HG02588 (cell line): ENCODE measurements at regions not wholly inside any gene's neighbourhood (a gene's known extent, or its start where the extent isn't known, plus 50 kb on each side); places are given as distances from the start of the nearest gene placed in this dataset.
"Not testable (repeated sequence)": the region's sequence is repeated elsewhere in the genome, so short reads cannot be mapped to it uniquely, and the experiment has no call there.

ENCODE experiments used
- ATAC-seq: cut with Tn5 transposase; IDR thresholded peaks from one replicate; pipeline ENCODE4 v1.9.1; 2021; ENCODE audit warnings: mild to moderate bottlenecking, moderate library complexity; ENCODE audit not compliant: unreplicated experiment

DNA sequence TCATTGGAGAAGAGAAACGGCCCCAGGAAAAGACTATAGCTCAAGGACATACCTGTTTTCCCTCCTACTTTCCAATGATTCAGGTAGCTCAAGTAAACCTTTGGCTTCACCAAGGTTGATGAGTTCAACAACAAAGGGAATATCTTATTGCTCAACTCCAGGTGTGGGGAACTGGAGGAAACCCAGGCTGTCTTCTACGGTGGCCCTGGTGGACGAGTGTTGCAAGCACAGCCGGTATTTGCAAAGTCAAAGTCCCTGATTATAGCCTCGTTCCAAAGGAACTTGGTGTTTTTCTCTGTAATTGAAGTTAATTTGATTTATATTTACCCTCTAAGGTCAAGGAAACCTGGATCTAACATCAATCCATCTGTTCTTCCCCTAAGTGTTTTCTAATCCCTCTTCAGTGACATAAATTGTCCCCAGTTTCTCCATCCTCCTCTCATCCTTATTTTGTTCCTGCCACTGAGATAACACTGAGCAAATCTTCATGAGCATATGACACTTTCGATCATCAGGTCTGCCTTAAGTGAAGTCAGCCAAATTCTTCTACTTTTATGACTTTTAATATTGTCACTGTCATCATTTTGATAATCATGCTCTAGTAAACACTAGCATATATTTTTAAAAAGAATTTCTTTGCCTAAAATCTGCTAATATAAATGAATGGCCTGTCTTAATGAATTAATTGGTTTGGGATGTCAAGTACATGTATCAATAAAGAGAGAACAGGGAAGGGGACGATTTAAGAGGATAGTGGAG, 174.6 kb upstream of the TBX3 start:
- no peak for ATAC-seq

DNA sequence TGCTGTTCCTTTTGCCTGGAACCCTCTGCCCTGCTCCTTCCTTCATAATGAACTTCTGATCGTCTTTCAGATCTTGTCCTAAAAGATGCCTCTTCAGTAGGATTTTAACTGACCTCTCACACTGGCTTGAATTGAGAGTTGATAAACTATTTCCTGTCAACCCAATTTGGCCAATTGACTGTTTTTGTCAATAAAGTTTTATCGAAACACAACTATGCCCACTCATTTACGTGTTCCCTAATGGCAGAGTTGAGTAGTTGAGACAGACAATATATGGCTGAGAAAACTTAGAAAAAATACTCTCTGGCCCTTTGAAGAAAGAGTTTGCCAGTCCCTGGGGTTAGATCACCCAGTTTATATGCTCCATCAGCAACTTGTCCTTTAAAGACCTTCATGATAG, 171.7 kb upstream of the TBX3 start:
- ATAC-seq = no peak

DNA sequence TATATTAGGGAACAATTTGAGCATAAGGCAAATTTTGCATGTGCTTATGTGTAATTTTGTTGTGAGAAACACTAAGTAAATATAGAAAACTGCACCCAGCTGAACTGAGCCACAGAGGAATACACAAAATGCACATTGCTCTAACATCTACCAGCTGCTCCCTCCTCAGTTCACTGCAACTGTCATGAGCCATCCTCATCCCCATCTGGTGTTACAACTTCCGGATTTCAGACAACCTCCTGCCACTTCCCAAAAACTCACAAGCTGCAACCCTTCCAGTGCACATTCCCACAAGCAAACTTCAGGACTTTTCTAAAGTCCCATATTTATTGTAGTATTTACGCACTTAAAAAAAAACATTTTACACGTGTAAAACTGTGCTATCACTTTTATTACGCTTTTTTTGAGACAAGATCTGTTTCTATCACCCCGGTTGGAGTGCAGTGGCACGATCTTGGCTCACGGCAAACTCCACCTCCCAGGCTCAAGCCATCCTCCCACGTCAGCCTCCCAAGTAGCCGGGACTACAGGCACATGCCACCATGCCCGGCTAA, 169.1 kb upstream of the TBX3 start:
- ATAC-seq = no peak

DNA sequence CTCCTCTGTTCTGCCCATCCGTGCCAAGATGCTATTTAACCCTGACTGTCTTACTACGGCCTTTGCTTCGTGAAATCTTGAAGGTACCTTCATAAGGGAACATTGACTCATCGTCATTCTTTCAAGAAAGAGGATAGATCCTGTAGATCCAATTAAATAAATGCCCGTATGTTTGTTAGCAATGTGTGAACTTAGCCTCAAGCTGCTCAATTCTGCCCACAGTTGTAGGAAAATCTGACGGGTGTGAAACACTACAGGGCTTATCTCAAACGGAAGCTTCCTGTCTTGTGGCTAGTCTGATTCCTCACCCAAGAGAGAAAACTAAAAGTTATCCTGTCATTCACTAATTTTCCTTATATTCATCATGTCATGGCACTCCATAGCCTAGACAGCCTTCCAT, 168.0 kb upstream of the TBX3 start:
- no peak for ATAC-seq

DNA sequence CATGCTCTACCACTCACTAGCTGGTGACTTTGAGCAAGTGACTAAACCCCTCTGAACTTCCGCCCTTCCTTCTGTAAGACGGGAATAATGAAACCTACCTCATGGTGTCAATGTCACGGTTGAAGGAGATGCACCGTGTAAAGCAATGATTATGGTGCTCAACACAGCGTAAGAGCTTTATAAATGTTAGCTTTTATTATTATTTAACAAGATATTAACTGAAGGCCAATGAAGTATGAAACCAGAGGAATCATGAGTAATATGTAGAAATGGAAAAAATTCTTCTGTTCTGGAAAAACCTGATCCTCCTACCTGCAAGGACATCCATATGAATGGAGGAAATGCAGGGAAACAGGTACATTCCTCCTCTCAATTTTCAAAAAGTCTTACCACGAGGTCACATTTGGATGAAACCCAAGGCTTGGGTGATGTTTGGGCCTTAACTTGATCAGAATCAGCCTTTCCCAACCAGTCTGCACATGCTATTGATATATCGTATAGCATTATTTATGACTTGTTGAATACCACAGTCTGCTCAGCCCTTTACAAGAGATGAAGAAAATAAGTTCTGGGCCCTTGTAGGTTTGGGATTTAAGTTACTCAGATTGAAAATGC, 166.8 kb upstream of the TBX3 start:
- ATAC-seq = no peak

DNA sequence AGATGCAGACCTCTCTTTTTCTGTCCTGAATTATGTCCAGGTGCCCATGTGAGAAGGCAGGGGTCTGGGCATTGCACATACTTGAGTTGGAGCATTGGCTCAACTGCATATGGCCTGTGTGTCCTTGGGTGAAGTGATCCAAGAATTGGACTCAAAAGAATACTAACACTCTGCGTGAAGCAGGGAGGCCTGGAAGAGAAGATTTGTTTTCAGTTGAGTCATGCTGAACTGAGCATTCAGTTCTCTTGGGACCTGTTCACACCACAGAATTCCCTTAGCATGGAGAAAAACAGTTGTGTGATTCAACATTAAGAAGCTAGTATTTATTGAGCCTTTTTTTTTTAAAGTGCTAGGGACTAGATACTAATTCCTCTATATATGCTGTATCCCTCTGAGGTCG, 164.7 kb upstream of the TBX3 start:
- no peak for ATAC-seq

DNA sequence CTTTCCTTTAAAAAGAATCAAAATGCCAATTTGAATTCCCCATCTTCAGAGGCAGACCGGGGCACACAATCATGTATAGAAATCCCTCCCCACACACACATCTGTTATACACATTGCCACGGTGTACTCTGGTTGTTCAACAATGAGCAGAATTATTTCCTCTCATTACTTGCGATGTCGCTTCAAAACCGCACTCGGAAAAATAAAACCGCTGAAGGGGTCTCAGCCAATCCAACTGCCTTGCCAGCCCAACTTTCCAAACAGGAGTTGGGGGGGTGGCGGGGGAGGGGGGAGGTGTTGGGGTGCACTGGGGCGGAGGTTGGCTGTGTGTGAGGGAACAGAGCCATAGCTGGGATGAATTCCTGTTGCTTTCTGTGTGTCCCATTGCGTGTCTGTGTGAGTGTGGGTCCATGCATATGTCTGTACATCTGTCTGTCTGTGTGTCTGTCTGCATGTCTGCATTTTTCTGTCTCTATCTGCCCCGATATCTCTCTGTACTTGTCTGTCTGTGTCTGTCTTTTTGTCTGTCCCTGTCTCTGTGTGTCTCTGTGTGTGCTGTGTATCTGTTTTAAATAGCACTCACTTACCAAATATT, 163.6 kb upstream of the TBX3 start:
- ATAC-seq = no peak

DNA sequence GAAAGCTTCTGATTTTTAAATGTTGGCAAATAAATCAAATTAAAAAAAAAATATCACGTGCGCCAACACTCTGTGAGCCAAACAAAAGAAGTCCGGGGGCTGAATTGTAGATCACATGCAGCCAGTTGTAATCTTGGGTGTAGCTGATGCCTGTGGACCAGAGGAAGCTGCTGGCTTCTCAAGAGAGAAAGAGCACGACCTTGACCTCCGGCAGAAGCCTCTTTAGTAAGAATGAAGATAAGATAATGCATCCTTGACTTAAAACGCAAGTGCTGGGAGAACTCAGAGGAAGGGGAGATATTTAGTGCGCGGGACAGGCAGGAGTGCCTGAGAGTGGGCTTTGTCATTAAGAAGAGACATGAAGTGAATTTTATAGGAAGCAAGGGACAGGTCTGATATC, 162.8 kb upstream of the TBX3 start:
- no peak for ATAC-seq

DNA sequence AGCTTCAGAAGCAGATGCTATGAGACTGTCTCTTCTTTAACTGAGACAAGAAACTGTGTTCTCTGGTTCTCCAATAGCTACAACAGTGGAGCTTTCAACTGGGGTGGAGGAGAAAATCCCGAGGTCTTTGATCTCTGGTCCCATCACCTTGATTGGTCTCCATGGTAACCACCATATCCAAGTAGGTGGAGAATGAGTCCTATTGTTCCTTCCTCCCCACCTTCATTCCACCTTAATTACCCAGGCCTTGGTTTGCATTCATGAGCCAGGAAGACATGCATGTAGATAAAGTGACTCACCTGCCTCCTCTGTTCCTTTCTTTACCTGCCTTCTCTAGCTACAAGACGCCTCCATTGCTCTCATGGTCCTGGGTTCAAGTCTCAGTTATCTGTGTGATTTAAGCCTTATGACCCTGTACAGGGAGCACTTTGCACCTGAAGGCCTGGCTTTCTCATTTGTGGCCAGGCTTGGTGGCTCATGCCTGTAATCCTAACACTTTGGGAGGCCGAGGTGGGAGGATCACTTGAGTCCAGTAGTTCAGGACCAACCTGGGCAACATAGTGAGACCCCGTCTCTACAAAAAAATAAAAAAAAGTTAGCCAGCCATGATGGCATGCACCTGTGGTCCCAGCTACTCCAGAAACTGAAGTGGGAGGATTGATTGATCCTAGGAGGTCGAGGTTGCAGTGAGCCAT, 157.7 kb upstream of the TBX3 start:
- no peak for ATAC-seq

DNA sequence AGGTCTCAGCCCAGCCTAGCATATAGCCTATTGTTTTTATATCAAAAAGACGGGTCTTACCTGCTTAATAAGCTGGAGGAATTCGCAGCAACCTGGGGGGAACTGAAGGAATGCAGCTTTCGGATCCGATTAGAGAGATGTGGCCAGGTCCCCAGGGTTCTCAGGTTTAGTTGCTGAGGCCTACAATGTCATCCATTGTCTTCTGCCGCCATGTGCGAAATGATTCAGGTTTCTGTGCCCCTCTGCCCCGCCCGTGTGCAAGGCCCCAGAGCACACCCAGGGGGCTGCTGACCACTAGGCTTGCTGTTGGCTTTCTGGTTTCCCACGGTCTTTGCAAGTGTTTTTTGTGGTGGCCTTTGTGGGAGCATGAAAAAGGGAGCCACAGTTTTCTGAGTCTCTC, 154.5 kb upstream of the TBX3 start:
- no peak for ATAC-seq

DNA sequence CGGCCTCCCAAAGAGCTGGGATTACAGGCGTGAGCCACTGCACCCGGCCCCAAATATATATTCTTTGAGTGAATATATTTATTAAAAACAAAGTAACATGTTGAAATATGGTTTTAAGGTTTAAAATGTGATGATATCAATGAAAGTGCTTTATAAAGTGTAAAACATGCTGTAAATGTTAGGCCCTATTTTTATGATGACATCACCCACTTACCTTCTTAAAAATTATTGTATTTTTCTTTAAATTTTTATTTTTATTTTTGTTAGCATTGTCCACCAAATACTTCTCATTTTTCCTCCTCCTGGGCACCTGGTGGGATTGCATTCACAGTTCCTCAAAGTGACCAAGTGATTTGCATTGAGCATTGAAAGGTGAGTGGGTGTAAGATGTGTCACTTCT, 152.6 kb upstream of the TBX3 start:
- ATAC-seq = no peak

DNA sequence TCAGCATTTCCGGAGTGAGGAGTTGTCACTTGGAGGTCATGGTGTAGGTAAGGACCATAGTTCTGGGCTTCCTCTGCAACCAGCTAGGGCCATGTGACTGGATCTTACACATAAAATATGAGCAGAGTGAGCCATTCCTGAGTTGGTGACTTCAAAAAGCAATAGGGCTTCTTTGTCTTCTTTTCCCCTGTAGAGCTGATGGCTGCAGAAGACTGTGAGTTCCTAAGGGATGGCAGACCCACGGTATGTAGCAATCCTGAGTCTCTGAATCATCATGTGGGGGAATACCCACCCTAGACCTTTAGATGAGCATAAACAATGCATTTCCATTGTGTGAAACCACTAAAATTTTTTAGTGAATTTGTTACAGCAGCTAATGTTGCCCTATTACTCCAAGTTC, 151.1 kb upstream of the TBX3 start:
- no peak for ATAC-seq

DNA sequence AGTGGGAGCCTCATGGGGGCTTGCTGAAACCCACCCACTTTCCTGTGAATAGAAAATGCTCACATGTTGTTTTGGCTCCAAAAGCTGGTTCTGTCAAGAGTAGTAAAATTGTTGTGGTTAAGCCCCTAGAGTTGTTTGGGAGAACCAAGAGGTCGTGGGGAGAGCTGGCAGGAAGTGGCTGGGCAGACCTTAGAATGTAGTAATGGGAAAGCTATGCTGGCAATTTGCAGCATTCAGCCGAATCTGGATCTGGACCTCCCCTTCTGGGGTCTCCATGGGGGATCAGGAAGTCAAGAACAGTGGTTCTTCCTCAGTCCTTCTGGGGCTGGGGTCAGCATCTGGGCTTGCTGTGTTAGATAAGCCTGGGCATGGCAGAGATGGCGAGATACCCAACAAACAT, 150.6 kb upstream of the TBX3 start:
- ATAC-seq = no peak

DNA sequence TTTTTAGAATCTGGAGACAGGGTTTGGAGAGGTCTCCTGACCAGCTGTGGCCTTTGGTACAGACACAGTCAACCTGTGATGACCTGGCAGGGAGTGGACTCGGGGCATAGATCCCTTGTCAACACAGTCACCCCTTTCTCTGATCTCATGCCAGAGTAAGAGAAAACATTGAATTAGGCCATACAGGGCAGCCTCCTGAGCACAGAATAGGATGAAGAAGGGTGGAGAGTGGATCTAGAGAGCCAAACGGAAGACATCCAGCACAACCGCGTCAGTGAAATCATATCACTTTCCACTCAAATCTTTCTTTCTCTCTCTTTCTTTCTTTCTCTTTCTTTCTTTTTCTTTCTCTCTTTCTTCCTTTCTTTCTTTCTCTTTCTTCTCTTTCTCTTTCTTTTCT, 145.9 kb upstream of the TBX3 start:
- ATAC-seq = no peak

DNA sequence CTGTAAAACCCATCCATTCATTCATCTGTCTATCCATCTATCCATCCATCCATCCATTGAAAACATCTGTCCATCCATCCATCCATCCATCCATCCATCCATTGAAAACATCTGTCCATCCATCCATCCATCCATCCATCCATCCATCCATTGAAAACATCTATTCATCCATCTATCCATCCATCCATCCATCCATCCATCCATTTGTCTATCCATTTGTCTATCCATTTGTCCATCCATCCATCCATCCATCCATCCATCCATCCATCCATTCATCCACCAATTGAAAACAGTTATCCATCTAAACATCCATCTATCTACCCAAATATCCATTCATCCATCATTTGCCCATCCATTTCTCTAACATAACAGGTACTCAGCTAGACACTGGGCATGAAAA, 145.3 kb upstream of the TBX3 start:
- not testable (repeated sequence) for ATAC-seq

DNA sequence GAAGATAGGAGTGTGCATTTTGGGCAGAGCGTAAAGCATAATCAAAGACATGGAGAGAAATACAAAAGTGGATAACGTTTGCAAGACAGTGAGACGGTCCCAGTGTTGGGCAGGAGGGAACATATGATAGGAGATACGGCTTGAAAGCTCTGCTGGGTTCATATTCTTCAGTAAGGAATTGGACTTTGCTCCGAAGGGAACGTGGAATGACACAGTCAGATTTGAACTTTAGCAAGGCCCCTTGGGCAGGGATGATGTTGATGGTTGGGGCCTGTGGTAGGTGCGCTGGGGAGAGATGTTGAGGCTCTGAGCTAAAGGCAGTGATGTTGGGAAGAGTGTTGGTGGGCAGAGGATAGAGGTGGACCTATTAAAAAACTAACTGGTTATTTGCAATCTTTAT, 143.5 kb upstream of the TBX3 start:
- no peak for ATAC-seq

DNA sequence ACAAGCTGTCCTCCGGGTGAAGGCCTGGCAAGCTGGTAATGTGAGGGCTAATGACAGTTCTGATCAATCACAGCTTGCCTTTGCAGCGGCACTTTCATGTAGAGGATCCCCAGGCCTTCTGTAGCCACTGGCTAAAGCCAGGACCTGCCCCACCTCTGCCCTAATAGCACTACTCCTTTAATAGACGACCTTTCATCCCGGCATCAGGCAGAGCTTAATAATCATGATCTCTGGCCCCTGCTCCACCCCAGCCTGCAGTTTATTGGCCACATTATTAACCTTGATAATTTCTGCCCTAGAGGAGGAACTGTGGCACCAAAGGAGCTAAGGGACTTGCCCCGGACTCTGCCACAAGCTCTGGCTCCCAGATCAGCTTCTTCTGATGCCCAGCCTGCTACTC, 142.3 kb upstream of the TBX3 start:
- ATAC-seq = no peak

DNA sequence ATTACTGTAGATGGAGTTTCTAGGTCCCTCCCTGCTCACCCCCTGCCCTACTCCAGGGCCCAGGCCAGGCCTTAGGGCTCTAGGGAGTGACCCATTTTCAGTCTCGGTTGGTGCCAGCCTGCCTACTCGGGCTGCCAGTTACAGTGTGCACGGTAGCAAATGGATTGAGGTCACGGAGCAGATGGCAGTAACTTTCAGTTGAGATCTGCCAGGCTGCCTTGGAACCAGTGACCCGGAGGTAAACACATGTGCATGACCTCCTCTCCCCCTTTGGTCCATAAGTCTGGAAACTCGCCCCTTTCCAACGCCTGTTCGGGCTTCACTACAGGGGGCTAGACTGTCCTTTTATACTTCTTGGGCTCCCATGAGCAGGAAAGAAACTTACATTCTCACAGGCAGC, 139.7 kb upstream of the TBX3 start:
- ATAC-seq = no peak

DNA sequence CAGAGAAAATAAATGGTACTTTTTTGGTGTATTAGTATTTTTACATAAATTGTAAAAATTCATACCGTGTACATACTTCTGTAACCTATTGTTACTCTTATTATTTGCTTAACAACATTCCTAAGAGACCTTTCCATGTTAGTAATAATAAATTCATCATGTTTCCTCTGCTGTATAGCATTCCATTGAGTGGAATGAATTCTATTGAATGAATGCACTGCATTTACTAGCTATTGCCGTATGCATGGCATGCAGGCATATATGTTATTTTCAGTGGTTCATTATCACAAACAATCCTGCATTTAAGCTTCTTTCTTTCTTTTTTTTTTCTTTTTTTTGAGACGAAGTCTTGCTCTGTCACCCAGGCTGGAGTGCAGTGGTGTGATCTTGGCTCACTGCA, 137.6 kb upstream of the TBX3 start:
- ATAC-seq = no peak

DNA sequence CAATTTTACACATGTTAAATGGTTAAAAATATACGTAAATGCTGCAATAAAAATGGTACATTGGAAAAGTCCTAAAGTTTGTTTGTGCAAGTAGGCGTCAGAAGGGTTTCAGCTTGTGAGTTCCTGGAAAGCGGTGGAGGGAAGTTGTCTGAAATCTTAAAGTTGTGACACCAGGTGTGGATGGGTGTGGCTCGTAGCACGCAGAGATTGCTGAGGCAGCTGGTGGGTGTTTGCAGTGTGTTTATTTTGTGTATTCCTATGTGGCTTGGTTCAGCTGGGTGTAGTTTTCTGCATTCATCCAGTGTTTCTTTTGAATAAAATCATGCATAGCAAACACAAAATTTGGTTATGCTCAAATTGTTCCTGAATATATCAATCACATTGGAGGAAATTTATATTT, 136.8 kb upstream of the TBX3 start:
- ATAC-seq = no peak

DNA sequence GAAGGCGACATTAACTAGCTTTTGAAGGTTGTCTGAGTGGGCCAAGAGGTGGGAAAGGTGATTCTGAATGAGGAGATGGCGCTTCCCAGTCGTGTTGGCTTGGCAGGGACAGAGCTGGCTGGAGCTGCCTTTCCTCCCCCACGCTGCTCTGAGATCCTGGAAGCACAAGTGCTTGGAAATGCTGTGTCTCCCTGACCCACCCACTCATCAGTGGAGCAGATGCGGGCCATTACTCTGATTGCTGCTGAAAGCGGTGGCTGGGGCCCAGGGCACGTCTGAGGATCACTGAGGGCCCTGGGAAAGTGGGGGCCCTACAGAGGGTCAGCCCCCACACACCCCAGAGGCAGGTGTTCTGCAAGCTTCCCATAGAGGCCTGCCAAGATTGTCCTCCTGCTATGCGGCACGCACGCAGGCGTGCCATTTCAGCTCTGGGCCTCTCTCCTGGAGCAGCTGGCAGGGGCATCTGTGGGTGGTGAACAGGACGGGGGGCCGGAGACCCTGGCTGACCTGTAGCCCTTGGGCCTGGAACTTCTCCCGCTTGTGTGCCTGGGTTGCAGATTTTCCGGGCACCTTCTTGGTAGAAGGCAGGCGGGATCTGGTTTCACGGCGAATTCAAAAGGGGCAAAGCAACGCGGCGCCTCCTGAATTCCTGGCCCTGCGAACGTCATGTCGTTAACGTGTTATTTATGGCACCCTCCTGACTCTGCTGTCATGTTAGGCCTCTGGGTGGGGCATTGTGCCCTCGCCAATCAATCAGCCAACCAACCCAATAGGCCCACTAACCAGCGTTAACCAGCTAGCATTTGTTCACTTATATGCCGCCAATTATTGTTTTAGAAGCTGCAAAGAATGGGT, 133.8 kb upstream of the TBX3 start:
- no peak for ATAC-seq
